LNCAP (cell line): ENCODE measurements at regions not wholly inside any gene's neighbourhood (a gene's known extent, or its start where the extent isn't known, plus 50 kb on each side); places are given as distances from the start of the nearest gene placed in this dataset.

Experiments
- CTCF ChIP-seq: fragments of 450-650 bp; IDR thresholded peaks from 2 replicates; pipeline ENCODE4 v1.5.1; 2017; ENCODE audit warnings: mild to moderate bottlenecking

DNA sequence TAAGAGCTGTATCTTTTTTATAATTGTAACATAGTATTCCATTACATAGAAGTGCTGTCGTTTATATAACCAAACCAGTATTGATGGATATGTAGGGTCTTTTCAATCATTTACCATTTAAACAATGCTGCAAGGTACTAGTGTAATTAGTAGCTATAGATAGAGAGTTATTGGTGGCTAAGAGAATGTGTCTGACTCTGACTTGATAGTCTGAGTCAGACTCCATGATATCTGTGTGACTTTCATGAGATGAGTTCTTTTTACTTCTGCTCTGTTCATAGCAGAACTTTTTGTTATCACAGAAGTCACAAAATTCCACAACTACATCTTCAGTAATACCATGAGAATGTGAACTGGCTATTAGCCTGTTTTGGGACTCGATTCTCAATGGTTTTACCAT lies 150.6 kb downstream of the FHIP1A start:
- no peak for TF ChIP-seq CTCF

DNA sequence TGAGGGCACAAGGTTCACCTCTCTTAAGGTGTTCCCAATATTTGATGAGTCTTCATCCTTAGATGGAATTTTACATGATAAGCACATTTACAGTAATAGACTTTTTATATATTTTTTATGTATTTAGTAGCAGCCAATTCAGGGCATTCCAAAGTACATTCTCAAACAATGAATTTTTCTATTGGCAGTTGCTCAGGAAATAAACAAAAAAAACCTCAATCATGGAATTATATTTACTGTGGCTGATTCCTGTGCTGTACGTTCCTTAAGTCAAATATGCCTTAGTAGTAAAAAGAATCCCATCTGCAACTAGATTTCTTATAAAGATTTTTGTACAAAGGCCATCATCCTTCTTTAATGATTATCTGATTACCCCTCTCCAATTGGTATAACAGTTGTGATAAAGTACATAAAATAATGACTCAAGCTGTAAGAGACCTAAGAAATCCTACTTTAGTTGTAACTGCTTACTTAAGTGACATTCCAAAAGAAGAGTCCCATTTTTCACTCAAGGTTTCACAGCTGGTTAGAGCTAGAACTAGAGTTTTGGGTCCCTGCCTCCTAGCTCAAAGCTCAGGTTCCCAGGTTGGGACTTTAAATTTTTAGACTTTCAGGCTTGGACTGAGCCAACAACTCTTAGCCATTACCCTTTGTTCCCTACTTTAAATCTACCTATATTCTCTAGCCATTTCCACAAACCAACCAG lies 152.7 kb downstream of the FHIP1A start:
- TF ChIP-seq CTCF = no peak

GRCh38 chr4:151563194-151563593 lies 154.2 kb downstream of the FHIP1A start:
- no peak for TF ChIP-seq CTCF

GRCh38 chr4:151564321-151564720 lies 155.3 kb downstream of the FHIP1A start:
- no peak for TF ChIP-seq CTCF

- no peak for TF ChIP-seq CTCF
These were observed 156.6 kb downstream of the FHIP1A start for GRCh38 chr4:151565583-151565982.

GRCh38 chr4:151566053-151566452 lies 157.1 kb downstream of the FHIP1A start:
- no peak for TF ChIP-seq CTCF

- no peak for TF ChIP-seq CTCF
These were observed 158.1 kb downstream of the FHIP1A start for GRCh38 chr4:151567056-151567455.

DNA sequence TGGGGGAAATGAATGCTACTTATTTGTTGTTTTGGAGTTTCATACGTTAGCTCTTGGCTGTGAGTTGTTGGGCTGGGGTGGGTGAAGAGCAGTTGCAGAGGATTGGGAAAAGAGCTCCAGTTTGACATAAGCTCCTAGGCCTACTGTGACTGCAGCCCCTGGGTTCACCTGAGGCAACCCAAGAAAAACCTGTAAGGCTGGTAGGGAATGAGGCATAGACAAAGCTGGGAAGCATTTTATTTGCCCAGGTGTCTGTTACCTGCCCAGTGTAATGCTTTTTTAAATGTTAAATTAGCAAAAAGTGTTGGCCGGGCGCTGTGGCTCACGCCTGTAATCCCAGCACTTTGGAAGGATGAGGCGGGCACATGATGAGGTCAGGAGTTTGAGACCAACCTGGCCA lies 160.0 kb downstream of the FHIP1A start:
- no peak for TF ChIP-seq CTCF
